ENCODE measurements at regions not wholly inside any gene's neighbourhood (a gene's known extent, or its start where the extent isn't known, plus 50 kb on each side); places are given as distances from the start of the nearest gene placed in this dataset.

- Histone ChIP-seq H3K4me3 (ENCODE audit: low read depth, low read length) (no peak overlapping the region), H3K36me3 (ENCODE audit: control insufficient read depth, insufficient read depth, low read length) (no peaks in the 10 kb centered on the region), H3K27me3 (ENCODE audit: control insufficient read depth, insufficient read depth, low read length) (no peaks in the 10 kb centered on the region)
- DNase-seq (ENCODE audit: low read depth) (no peak), FAIRE-seq (no peak)
- TF ChIP-seq, protein P1, sequence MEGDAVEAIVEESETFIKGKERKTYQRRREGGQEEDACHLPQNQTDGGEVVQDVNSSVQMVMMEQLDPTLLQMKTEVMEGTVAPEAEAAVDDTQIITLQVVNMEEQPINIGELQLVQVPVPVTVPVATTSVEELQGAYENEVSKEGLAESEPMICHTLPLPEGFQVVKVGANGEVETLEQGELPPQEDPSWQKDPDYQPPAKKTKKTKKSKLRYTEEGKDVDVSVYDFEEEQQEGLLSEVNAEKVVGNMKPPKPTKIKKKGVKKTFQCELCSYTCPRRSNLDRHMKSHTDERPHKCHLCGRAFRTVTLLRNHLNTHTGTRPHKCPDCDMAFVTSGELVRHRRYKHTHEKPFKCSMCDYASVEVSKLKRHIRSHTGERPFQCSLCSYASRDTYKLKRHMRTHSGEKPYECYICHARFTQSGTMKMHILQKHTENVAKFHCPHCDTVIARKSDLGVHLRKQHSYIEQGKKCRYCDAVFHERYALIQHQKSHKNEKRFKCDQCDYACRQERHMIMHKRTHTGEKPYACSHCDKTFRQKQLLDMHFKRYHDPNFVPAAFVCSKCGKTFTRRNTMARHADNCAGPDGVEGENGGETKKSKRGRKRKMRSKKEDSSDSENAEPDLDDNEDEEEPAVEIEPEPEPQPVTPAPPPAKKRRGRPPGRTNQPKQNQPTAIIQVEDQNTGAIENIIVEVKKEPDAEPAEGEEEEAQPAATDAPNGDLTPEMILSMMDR (IDR thresholded peaks at IDR 0.05; ENCODE audit: insufficient read depth, low read length, severe bottlenecking), result no peak
These were observed 128.4 kb upstream of the ZC3H11B start for GRCh38 chr1:219741011-219741970.

GRCh38 chr1:219733511-219734174, 120.7 kb upstream of the ZC3H11B start:
- TF ChIP-seq, protein P1 (IDR thresholded peaks at IDR 0.05; ENCODE audit: insufficient read depth, low read length, severe bottlenecking), result no peak
- Histone ChIP-seq H3K27me3 (ENCODE audit: control insufficient read depth, insufficient read depth, low read length) (no peaks in the 10 kb centered on the region), H3K4me3 (ENCODE audit: low read depth, low read length) (no peak overlapping the region), H3K36me3 (ENCODE audit: control insufficient read depth, insufficient read depth, low read length) (no peaks in the 10 kb centered on the region)
- FAIRE-seq (no peak), DNase-seq (ENCODE audit: low read depth) (no peak)

DNA sequence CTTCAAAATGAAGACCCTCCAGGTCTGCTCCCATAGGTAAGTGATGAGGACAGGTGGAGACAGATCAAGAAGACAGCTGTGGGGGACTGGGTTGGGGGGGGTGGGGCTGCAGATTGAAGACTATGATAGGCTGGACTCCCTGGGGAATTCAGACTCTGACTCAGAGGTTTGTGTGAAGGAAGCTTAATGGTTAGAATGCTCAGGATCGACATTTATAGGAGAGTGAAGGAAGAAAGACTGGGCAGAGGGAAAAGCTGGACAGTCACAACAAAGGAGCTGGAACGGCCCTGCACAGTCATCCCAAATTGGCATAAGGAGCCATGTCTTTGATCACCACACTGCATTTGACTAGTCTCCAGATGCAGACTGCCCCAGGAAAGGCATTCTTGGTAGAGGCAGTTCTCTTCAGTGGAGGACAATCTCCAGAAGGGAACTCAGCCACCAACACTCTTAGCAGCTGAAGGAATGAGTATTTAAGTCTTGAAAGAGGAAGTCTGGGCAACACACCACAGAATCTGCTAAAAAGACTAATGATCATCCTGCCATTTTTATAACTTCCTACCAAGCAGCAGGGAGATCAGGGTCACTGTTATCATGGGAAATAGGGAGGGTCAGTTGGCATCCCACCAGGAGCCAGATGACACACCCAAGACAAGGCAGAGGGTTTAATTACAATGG, 120.0 kb upstream of the ZC3H11B start:
- no peaks in the 10 kb centered on the region for H3K36me3 ChIP-seq (ENCODE audit: control insufficient read depth, insufficient read depth, low read length)
- H3K4me3 ChIP-seq (ENCODE audit: low read depth, low read length), result no peak overlapping the region
- no peaks in the 10 kb centered on the region for H3K27me3 ChIP-seq (ENCODE audit: control insufficient read depth, insufficient read depth, low read length)
- no peak for DNase-seq (ENCODE audit: low read depth)
- TF ChIP-seq, protein P1 (IDR thresholded peaks at IDR 0.05; ENCODE audit: insufficient read depth, low read length, severe bottlenecking), result no peak
- no peak for FAIRE-seq

GRCh38 chr1:219731771-219732170, 118.9 kb upstream of the ZC3H11B start:
- TF ChIP-seq, protein P1 (IDR thresholded peaks at IDR 0.05; ENCODE audit: insufficient read depth, low read length, severe bottlenecking), result no peak
- Histone ChIP-seq H3K4me3 (ENCODE audit: low read depth, low read length) (no peak overlapping the region), H3K27me3 (ENCODE audit: control insufficient read depth, insufficient read depth, low read length) (no peaks in the 10 kb centered on the region), H3K36me3 (ENCODE audit: control insufficient read depth, insufficient read depth, low read length) (no peaks in the 10 kb centered on the region)
- FAIRE-seq (no peak), DNase-seq (ENCODE audit: low read depth) (no peak)

GRCh38 chr1:219726480-219727272, 113.8 kb upstream of the ZC3H11B start:
- H3K36me3 ChIP-seq (ENCODE audit: control insufficient read depth, insufficient read depth, low read length), result no peaks in the 10 kb centered on the region
- DNase-seq (ENCODE audit: low read depth) (no peak), FAIRE-seq (no peak)
- no peaks in the 10 kb centered on the region for H3K27me3 ChIP-seq (ENCODE audit: control insufficient read depth, insufficient read depth, low read length)
- H3K4me3 ChIP-seq (ENCODE audit: low read depth, low read length), result no peak overlapping the region
- TF ChIP-seq, protein P1 (IDR thresholded peaks at IDR 0.05; ENCODE audit: insufficient read depth, low read length, severe bottlenecking), result no peak
